GM12878 (cell line): ENCODE measurements at regions not wholly inside any gene's neighbourhood (a gene's known extent, or its start where the extent isn't known, plus 50 kb on each side); places are given as distances from the start of the nearest gene placed in this dataset.

Experiments used
- ATAC-seq: fragments of 200-7000 bp; cut with Tn5 transposase; 3 replicates; pipeline ENCODE4 v1.9.1; 2020; ENCODE audit warnings: mild to moderate bottlenecking, moderate library complexity
- BruUV-seq: library from RNA; stranded (reverse); fragments of 400-500 nt; replicated peaks from 2 replicates; lab custom pipeline; 2021; lab: Mats Ljungman, UMichigan
- CTCF ChIA-PET: fragments of 300-600 bp; sonication (Branson Sonifier 250); formaldehyde crosslinking; extraction: SDS; loops from one replicate; lab custom pipeline; 2021; ENCODE audit warnings: inconsistent platforms; lab: Yijun Ruan, JAX
- POLR2A ChIA-PET: fragments of 350-600 bp; formaldehyde crosslinking; extraction: SDS; loops from one replicate; lab custom pipeline; 2021; ENCODE audit warnings: inconsistent platforms; lab: Charles Lee
- RAD21 ChIA-PET: fragments of 300-600 bp; sonication (Branson Sonifier 250); formaldehyde crosslinking; loops from one replicate; lab custom pipeline; 2023; ENCODE audit warnings: antibody characterized with exemption; ENCODE audit not compliant: unreplicated experiment; lab: Charles Lee
- SMC1A ChIA-PET: fragments of 300-600 bp; sonication (Branson Sonifier 250); formaldehyde crosslinking; loops from one replicate; lab custom pipeline; 2023; ENCODE audit not compliant: unreplicated experiment, uncharacterized antibody; lab: Charles Lee
- DNase-seq: peaks from one replicate; pipeline ENCODE4 v3.0.0-alpha.2; 2011; ENCODE audit warnings: low read depth, low spot score
- FAIRE-seq: peaks from 3 replicates; lab custom pipeline; 2011; peaks lifted over from hg19 to GRCh38; lab: Jason Lieb, UNC
- H2AFZ ChIP-seq: 2 replicates; pipeline ENCODE4 v1.6.0; 2011; ENCODE audit warnings: low read depth, low read length, control low read depth; ENCODE audit not compliant: control insufficient read depth
- H3K27ac ChIP-seq: 2 replicates; pipeline ENCODE4 v1.5.1; 2011; ENCODE audit warnings: control low read depth; ENCODE audit not compliant: control insufficient read depth, insufficient read depth
- H3K27me3 ChIP-seq, 2 experiments: replicated peaks in 1 of 2; 2 replicates each; pipeline versions ENCODE4 v1.6.0 to v1.6.1; 2011; ENCODE audit warnings: low read length in 1 of 2; ENCODE audit not compliant: control insufficient read depth in 2 of 2, insufficient read depth in 2 of 2
- H3K36me3 ChIP-seq, 2 experiments: 2 replicates each; pipeline ENCODE4 v1.5.1; 2011; ENCODE audit warnings: low read length in 1 of 2; ENCODE audit not compliant: control insufficient read depth in 2 of 2, insufficient read depth in 2 of 2
- H3K4me1 ChIP-seq: 2 replicates; pipeline ENCODE4 v1.6.1; 2011; ENCODE audit warnings: mild to moderate bottlenecking, low read length, moderate library complexity, mixed read lengths; ENCODE audit not compliant: control insufficient read depth, insufficient read depth
- H3K4me2 ChIP-seq: 2 replicates; pipeline ENCODE4 v1.6.0; 2011; ENCODE audit warnings: control low read depth; ENCODE audit not compliant: control insufficient read depth, insufficient read depth
- H3K4me3 ChIP-seq: fragments of 200-600 bp; sonication (generic); 2 replicates; pipeline ENCODE4 v1.5.1; 2016
- H3K79me2 ChIP-seq: 2 replicates; pipeline ENCODE4 v1.6.0; 2011; ENCODE audit warnings: low read length; ENCODE audit not compliant: control insufficient read depth, insufficient read depth
- H3K9ac ChIP-seq: 2 replicates; pipeline ENCODE4 v1.8.0; 2011; ENCODE audit warnings: low read length, control low read depth, mixed read lengths; ENCODE audit not compliant: control insufficient read depth, insufficient read depth
- H3K9me3 ChIP-seq: replicated peaks from 3 replicates; pipeline ENCODE4 v1.5.1; 2011; ENCODE audit warnings: mild to moderate bottlenecking, low read length; ENCODE audit not compliant: control insufficient read depth, insufficient read depth
- H4K20me1 ChIP-seq: 2 replicates; pipeline ENCODE4 v1.6.0; 2011; ENCODE audit not compliant: control insufficient read depth, insufficient read depth
- CEBPB ChIP-seq, 2 experiments: fragments of 150-350 bp in 1 of 2; IDR thresholded peaks; 2 replicates each; pipeline ENCODE4 v1.6.1; 2012 to 2014; ENCODE audit warnings: low read depth in 2 of 2, low read length in 2 of 2, borderline replicate concordance in 1 of 2, inconsistent platforms in 1 of 2
- ESRRA ChIP-seq: IDR thresholded peaks from 2 replicates; pipeline ENCODE4 v1.6.1; 2012; ENCODE audit warnings: mild to moderate bottlenecking, low read length, improper control_type of control experiment
- JUNB ChIP-seq: IDR thresholded peaks from 2 replicates; pipeline ENCODE4 v1.6.1; 2016; ENCODE audit warnings: antibody characterized with exemption, mild to moderate bottlenecking
- PAX5 ChIP-seq: IDR thresholded peaks from 2 replicates; pipeline ENCODE4 v1.6.1; 2011; ENCODE audit warnings: low read depth, low read length, borderline replicate concordance
- POLR2AphosphoS5 ChIP-seq: IDR thresholded peaks from 2 replicates; pipeline ENCODE4 v1.6.1; 2011; ENCODE audit warnings: mild to moderate bottlenecking, low read length, inconsistent platforms
- SIN3A ChIP-seq: IDR thresholded peaks from 2 replicates; pipeline ENCODE4 v1.6.1; 2012; ENCODE audit warnings: low read depth, low read length, improper control_type of control experiment
- SIX5 ChIP-seq: IDR thresholded peaks from 2 replicates; pipeline ENCODE4 v1.6.1; 2011; ENCODE audit warnings: mild to moderate bottlenecking, low read depth, low read length, moderate library complexity; ENCODE audit not compliant: severe bottlenecking
- SPI1 ChIP-seq: IDR thresholded peaks from 2 replicates; pipeline ENCODE4 v1.6.1; 2011; ENCODE audit warnings: low read depth, mild to moderate bottlenecking, low read length, moderate library complexity, borderline replicate concordance; ENCODE audit not compliant: insufficient read depth
- ZNF217 ChIP-seq: fragments of 450-650 bp; IDR thresholded peaks from 2 replicates; pipeline ENCODE4 v1.6.1; 2017; ENCODE audit warnings: antibody characterized with exemption, mild to moderate bottlenecking
- ZZZ3 ChIP-seq: IDR thresholded peaks from 2 replicates; pipeline ENCODE4 v1.6.1; 2011; ENCODE audit warnings: low read depth; ENCODE audit not compliant: control insufficient read depth, insufficient read length
- WGBS: methylation state at CpG from one replicate; pipeline ENCODE4 v1.1.6; 2016; ENCODE audit warnings: low lambda C conversion rate; ENCODE audit not compliant: insufficient replicate concordance, insufficient coverage; ENCODE audit errors: missing lambda C conversion rate; 5-methylcytosine and 5-hydroxymethylcytosine counted together
- in situ Hi-C: fragments of 300-500 bp; cut with MboI; formaldehyde crosslinking; loops from 9 replicates; pipeline ENCODE4 v1.14.3; 2018; ENCODE audit warnings: mixed read lengths
- intact Hi-C: fragments of 100-400 bp; cut with micrococcal nuclease; formaldehyde crosslinking; loops from one replicate; pipeline ENCODE4 v1.14.2; 2022; ENCODE audit not compliant: unreplicated experiment
- TF ChIP-seq, protein P1 (sequence below): IDR thresholded peaks from 2 replicates; pipeline ENCODE4 v1.6.1; 2011; ENCODE audit warnings: low read depth, mild to moderate bottlenecking, low read length, moderate library complexity, borderline replicate concordance; ENCODE audit errors: extremely low read depth
- TF ChIP-seq, protein P2 (sequence below): fragments of 450-650 bp; formaldehyde crosslinking; IDR thresholded peaks from 2 replicates; pipeline ENCODE4 v1.4.0; 2020; ENCODE audit warnings: mild to moderate bottlenecking, moderate library complexity

DNA sequence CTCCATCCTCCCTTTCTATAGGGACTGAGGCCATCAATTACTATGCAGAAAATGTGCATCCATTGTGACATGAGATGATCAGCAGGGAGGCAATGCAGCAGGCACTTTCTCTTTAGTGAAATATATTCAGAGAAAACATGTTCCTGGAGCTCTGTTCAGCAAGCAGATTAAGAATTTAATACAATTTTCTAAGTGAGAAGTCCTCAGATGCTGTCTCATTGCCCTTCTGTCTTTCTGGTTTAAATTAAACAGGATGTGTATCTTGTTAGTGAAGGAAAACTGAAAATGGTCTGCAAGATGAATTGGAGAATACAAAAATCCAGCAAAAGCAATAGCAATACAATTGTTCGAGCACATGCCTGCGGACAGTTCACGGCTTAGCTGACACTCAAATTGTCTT lies 445.8 kb upstream of the RIOK2 start:
- Histone ChIP-seq H3K27ac (no peak overlapping the region), H3K36me3 (no peaks in the 10 kb centered on the region), H3K4me1 (no peaks in the 10 kb centered on the region), H3K79me2 (no peaks in the 10 kb centered on the region), H3K4me2 (no peak overlapping the region), H3K4me3 (no peak overlapping the region), H2AFZ (no peak overlapping the region), H3K9me3 (no peaks in the 10 kb centered on the region; the same call in 2 of the 3 replicates), H4K20me1 (no peaks in the 10 kb centered on the region), H3K27me3 (no peaks in the 10 kb centered on the region), H3K9ac (no peak overlapping the region)
- DNase-seq (no peak), ATAC-seq (no peak), FAIRE-seq (no peak)
- in situ Hi-C loops, result no loop called here
- BruUV-seq, result no TSS peak
- RAD21 ChIA-PET, result no interaction called here
- no peak for TF ChIP-seq SIX5
- TF ChIP-seq, protein P1, sequence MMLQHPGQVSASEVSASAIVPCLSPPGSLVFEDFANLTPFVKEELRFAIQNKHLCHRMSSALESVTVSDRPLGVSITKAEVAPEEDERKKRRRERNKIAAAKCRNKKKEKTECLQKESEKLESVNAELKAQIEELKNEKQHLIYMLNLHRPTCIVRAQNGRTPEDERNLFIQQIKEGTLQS, result no peak
- TF ChIP-seq JUNB, result no peak
- TF ChIP-seq ZZZ3, result no peak
- no peak for TF ChIP-seq CEBPB (IDR thresholded peaks at IDR 0.05; ENCODE audit: borderline replicate concordance in 1 of 2, low read depth in 2 of 2, low read length in 2 of 2)
- no peak for TF ChIP-seq ESRRA
- no peak for TF ChIP-seq PAX5
- TF ChIP-seq SIN3A, result no peak
- TF ChIP-seq POLR2AphosphoS5, result no peak
- no peak for TF ChIP-seq SPI1
- TF ChIP-seq, protein P2, sequence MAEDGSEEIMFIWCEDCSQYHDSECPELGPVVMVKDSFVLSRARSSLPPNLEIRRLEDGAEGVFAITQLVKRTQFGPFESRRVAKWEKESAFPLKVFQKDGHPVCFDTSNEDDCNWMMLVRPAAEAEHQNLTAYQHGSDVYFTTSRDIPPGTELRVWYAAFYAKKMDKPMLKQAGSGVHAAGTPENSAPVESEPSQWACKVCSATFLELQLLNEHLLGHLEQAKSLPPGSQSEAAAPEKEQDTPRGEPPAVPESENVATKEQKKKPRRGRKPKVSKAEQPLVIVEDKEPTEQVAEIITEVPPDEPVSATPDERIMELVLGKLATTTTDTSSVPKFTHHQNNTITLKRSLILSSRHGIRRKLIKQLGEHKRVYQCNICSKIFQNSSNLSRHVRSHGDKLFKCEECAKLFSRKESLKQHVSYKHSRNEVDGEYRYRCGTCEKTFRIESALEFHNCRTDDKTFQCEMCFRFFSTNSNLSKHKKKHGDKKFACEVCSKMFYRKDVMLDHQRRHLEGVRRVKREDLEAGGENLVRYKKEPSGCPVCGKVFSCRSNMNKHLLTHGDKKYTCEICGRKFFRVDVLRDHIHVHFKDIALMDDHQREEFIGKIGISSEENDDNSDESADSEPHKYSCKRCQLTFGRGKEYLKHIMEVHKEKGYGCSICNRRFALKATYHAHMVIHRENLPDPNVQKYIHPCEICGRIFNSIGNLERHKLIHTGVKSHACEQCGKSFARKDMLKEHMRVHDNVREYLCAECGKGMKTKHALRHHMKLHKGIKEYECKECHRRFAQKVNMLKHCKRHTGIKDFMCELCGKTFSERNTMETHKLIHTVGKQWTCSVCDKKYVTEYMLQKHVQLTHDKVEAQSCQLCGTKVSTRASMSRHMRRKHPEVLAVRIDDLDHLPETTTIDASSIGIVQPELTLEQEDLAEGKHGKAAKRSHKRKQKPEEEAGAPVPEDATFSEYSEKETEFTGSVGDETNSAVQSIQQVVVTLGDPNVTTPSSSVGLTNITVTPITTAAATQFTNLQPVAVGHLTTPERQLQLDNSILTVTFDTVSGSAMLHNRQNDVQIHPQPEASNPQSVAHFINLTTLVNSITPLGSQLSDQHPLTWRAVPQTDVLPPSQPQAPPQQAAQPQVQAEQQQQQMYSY (CRISPR knock-in tag), result no peak
- TF ChIP-seq ZNF217, result no peak
- CTCF ChIA-PET, result interaction anchor here (0.6 kb wide), 1 partner anchor 708 kb away, joined by 5 read pairs; no protein-coding TSS in a partner anchor
- intact Hi-C loops, result no loop called here
- SMC1A ChIA-PET, result no interaction called here
- WGBS, result 61% methylated on average over 3 of the region's 3 CpGs
- POLR2A ChIA-PET, result no interaction called here
